Neural crest cell (in vitro differentiated cells): ENCODE measurements at regions not wholly inside any gene's neighbourhood (a gene's known extent, or its start where the extent isn't known, plus 50 kb on each side); places are given as distances from the start of the nearest gene placed in this dataset.

ENCODE experiments used
- DNase-seq: peaks from one replicate; pipeline ENCODE4 v3.0.0; 2021; ENCODE audit warnings: low read depth, mixed read lengths, low spot score
- H3K27ac Mint-ChIP-seq: one replicate; pipeline ENCODE4 v1.8.0; 2021; ENCODE audit warnings: mild to moderate bottlenecking, mixed read lengths; ENCODE audit not compliant: unreplicated experiment
- H3K27me3 Mint-ChIP-seq: 2 replicates; pipeline ENCODE4 v1.8.0; 2021; ENCODE audit warnings: low read depth, mild to moderate bottlenecking, mixed read lengths
- H3K36me3 Mint-ChIP-seq: 2 replicates; pipeline ENCODE4 v1.8.0; 2021; ENCODE audit warnings: low read depth, mild to moderate bottlenecking, mixed read lengths
- H3K4me1 Mint-ChIP-seq: 2 replicates; pipeline ENCODE4 v1.8.0; 2021; ENCODE audit warnings: mixed read lengths
- H3K4me3 Mint-ChIP-seq: one replicate; pipeline ENCODE4 v1.8.0; 2021; ENCODE audit warnings: mild to moderate bottlenecking, mixed read lengths
- H3K9me3 Mint-ChIP-seq: 2 replicates; pipeline ENCODE4 v1.8.0; 2021; ENCODE audit warnings: mixed read lengths
- TF ChIP-seq, protein P1 (sequence below): fragments of 200-600 bp; sonication (generic); conservative IDR thresholded peaks from 2 replicates; pipeline ENCODE4 v1.5.0; 2021; ENCODE audit warnings: antibody characterized with exemption, mild to moderate bottlenecking

- Mint-ChIP-seq H3K4me1 (peaks cover 14% of the 10 kb centered on the region), H3K36me3 (no peaks in the 10 kb centered on the region), H3K4me3 (no peak overlapping the region), H3K27ac (no peak overlapping the region), H3K27me3 (no peaks in the 10 kb centered on the region), H3K9me3 (no peaks in the 10 kb centered on the region)
- TF ChIP-seq, protein P1, sequence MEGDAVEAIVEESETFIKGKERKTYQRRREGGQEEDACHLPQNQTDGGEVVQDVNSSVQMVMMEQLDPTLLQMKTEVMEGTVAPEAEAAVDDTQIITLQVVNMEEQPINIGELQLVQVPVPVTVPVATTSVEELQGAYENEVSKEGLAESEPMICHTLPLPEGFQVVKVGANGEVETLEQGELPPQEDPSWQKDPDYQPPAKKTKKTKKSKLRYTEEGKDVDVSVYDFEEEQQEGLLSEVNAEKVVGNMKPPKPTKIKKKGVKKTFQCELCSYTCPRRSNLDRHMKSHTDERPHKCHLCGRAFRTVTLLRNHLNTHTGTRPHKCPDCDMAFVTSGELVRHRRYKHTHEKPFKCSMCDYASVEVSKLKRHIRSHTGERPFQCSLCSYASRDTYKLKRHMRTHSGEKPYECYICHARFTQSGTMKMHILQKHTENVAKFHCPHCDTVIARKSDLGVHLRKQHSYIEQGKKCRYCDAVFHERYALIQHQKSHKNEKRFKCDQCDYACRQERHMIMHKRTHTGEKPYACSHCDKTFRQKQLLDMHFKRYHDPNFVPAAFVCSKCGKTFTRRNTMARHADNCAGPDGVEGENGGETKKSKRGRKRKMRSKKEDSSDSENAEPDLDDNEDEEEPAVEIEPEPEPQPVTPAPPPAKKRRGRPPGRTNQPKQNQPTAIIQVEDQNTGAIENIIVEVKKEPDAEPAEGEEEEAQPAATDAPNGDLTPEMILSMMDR, result no peak
- no peak for DNase-seq
Measured at GRCh38 chr18:2325308-2325849, 245.9 kb downstream of the METTL4 start.

GRCh38 chr18:2325933-2326332, 245.4 kb downstream of the METTL4 start:
- H3K36me3 Mint-ChIP-seq, result no peaks in the 10 kb centered on the region

GRCh38 chr18:2326999-2327398, 244.3 kb downstream of the METTL4 start:
- Mint-ChIP-seq H3K4me3 (no peak overlapping the region), H3K9me3 (no peaks in the 10 kb centered on the region), H3K36me3 (no peaks in the 10 kb centered on the region), H3K27ac (no peak overlapping the region), H3K27me3 (no peaks in the 10 kb centered on the region), H3K4me1 (peaks cover 12% of the 10 kb centered on the region)
- TF ChIP-seq, protein P1, result no peak
- no peak for DNase-seq

More at GRCh38 chr18:2325933-2326332, 245.4 kb downstream of the METTL4 start:
- no peak for DNase-seq
- H3K4me3 Mint-ChIP-seq, result no peak overlapping the region
- H3K27ac Mint-ChIP-seq, result no peak overlapping the region
- peaks cover 12% of the 10 kb centered on the region for H3K4me1 Mint-ChIP-seq
- TF ChIP-seq, protein P1, result no peak
- H3K9me3 Mint-ChIP-seq, result no peaks in the 10 kb centered on the region
- H3K27me3 Mint-ChIP-seq, result no peaks in the 10 kb centered on the region

- Mint-ChIP-seq H3K27ac (no peak overlapping the region), H3K36me3 (no peaks in the 10 kb centered on the region)
- TF ChIP-seq, protein P1, result no peak
Measured at GRCh38 chr18:2330764-2331163, 240.5 kb downstream of the METTL4 start.

GRCh38 chr18:2331491-2331890, 239.8 kb downstream of the METTL4 start:
- Mint-ChIP-seq H3K4me3 (no peak overlapping the region), H3K4me1 (peaks cover 12% of the 10 kb centered on the region), H3K36me3 (no peaks in the 10 kb centered on the region), H3K27me3 (no peaks in the 10 kb centered on the region), H3K9me3 (no peaks in the 10 kb centered on the region), H3K27ac (no peak overlapping the region)
- TF ChIP-seq, protein P1, result no peak
- DNase-seq, result no peak

More at GRCh38 chr18:2330764-2331163, 240.5 kb downstream of the METTL4 start:
- no peak overlapping the region for H3K4me3 Mint-ChIP-seq
- DNase-seq, result no peak
- H3K27me3 Mint-ChIP-seq, result no peaks in the 10 kb centered on the region
- H3K4me1 Mint-ChIP-seq, result peaks cover 12% of the 10 kb centered on the region
- no peaks in the 10 kb centered on the region for H3K9me3 Mint-ChIP-seq
